SK-N-SH treated with all-trans-retinoic acid at 6 μM for 48 hours (cell line): ENCODE measurements at regions not wholly inside any gene's neighbourhood (a gene's known extent, or its start where the extent isn't known, plus 50 kb on each side); places are given as distances from the start of the nearest gene placed in this dataset.

Experiments used
- ATAC-seq: fragments of 200-7000 bp; cut with Tn5 transposase; 3 replicates; pipeline ENCODE4 v1.9.1; 2020; ENCODE audit warnings: mild to moderate bottlenecking, moderate library complexity
- ARNTL ChIP-seq: fragments of 450-650 bp; formaldehyde crosslinking; IDR thresholded peaks from 2 replicates; pipeline ENCODE4 v1.5.0; 2020; ENCODE audit warnings: low read depth, mild to moderate bottlenecking, moderate library complexity, borderline replicate concordance
- BACH2 ChIP-seq: fragments of 250-450 bp; sonication (Bioruptor Pico); IDR thresholded peaks from 2 replicates; pipeline ENCODE4 v1.9.0; 2021; ENCODE audit warnings: mild to moderate bottlenecking, borderline replicate concordance
- CREB5 ChIP-seq: fragments of 250-450 bp; sonication (Bioruptor Pico); IDR thresholded peaks from 2 replicates; pipeline ENCODE4 v1.5.1; 2020; ENCODE audit warnings: low read depth, mild to moderate bottlenecking, moderate library complexity
- CSDC2 ChIP-seq: fragments of 250-450 bp; sonication (Bioruptor Pico); IDR thresholded peaks from 2 replicates; pipeline ENCODE4 v1.5.0; 2020; ENCODE audit warnings: mild to moderate bottlenecking, moderate library complexity
- CSRNP3 ChIP-seq: fragments of 250-450 bp; sonication (Bioruptor Pico); IDR thresholded peaks from 2 replicates; pipeline ENCODE4 v1.5.1; 2021; ENCODE audit warnings: mild to moderate bottlenecking, moderate library complexity
- ESRRG ChIP-seq: fragments of 250-450 bp; sonication (Bioruptor Pico); IDR thresholded peaks from 2 replicates; pipeline ENCODE4 v1.6.1; 2021; ENCODE audit warnings: mild to moderate bottlenecking
- GLIS3 ChIP-seq: fragments of 250-450 bp; sonication (Bioruptor Pico); IDR thresholded peaks from 2 replicates; pipeline ENCODE4 v1.5.0; 2020; ENCODE audit warnings: mild to moderate bottlenecking, moderate library complexity
- ISL1 ChIP-seq: fragments of 250-450 bp; sonication (Bioruptor Pico); IDR thresholded peaks from 2 replicates; pipeline ENCODE4 v2.1.2; 2022; ENCODE audit warnings: mild to moderate bottlenecking, moderate library complexity
- OSR1 ChIP-seq: fragments of 250-450 bp; sonication (Bioruptor Pico); IDR thresholded peaks from 2 replicates; pipeline ENCODE4 v1.8.0; 2022; ENCODE audit warnings: moderate library complexity, mild to moderate bottlenecking, inconsistent platforms
- POU6F1 ChIP-seq: fragments of 250-450 bp; sonication (Bioruptor Pico); IDR thresholded peaks from 2 replicates; pipeline ENCODE4 v1.8.0; 2021; ENCODE audit warnings: low read depth, mild to moderate bottlenecking, moderate library complexity, borderline replicate concordance
- PPARA ChIP-seq: fragments of 250-450 bp; sonication (Bioruptor Pico); IDR thresholded peaks from 2 replicates; pipeline ENCODE4 v1.5.0; 2020; ENCODE audit warnings: mild to moderate bottlenecking, borderline replicate concordance
- RARB ChIP-seq: fragments of 250-450 bp; sonication (Bioruptor Pico); IDR thresholded peaks from 2 replicates; pipeline ENCODE4 v1.8.0; 2021; ENCODE audit warnings: mild to moderate bottlenecking, moderate library complexity
- SNAI2 ChIP-seq: fragments of 250-450 bp; sonication (Bioruptor Pico); IDR thresholded peaks from 2 replicates; pipeline ENCODE4 v1.5.0; 2020; ENCODE audit warnings: mild to moderate bottlenecking, moderate library complexity
- TCF4 ChIP-seq: fragments of 250-450 bp; sonication (Bioruptor Pico); IDR thresholded peaks from 2 replicates; pipeline ENCODE4 v1.8.0; 2021; ENCODE audit warnings: mild to moderate bottlenecking, moderate library complexity, borderline replicate concordance
- TOX ChIP-seq: fragments of 250-450 bp; sonication (Bioruptor Pico); IDR thresholded peaks from 2 replicates; pipeline ENCODE4 v1.8.0; 2021; ENCODE audit warnings: mild to moderate bottlenecking, moderate library complexity, borderline replicate concordance
- ZC3H10 ChIP-seq: fragments of 250-450 bp; sonication (Bioruptor Pico); IDR thresholded peaks from 2 replicates; pipeline ENCODE4 v1.5.1; 2021; ENCODE audit warnings: mild to moderate bottlenecking, moderate library complexity
- ZFP3 ChIP-seq: fragments of 250-450 bp; sonication (Bioruptor Pico); IDR thresholded peaks from 2 replicates; pipeline ENCODE4 v1.5.0; 2020; ENCODE audit warnings: mild to moderate bottlenecking, moderate library complexity
- ZFP30 ChIP-seq: fragments of 450-650 bp; formaldehyde crosslinking; IDR thresholded peaks from 2 replicates; pipeline ENCODE4 v1.5.0; 2022; ENCODE audit warnings: mild to moderate bottlenecking, moderate library complexity
- ZNF565 ChIP-seq: fragments of 450-650 bp; formaldehyde crosslinking; conservative IDR thresholded peaks from 2 replicates; pipeline ENCODE4 v1.5.0; 2020; ENCODE audit warnings: low read depth, mild to moderate bottlenecking, moderate library complexity
- ZNF70 ChIP-seq: fragments of 450-650 bp; formaldehyde crosslinking; IDR thresholded peaks from 2 replicates; pipeline ENCODE4 v1.5.0; 2020; ENCODE audit warnings: mild to moderate bottlenecking, moderate library complexity
- TF ChIP-seq, protein P1 (sequence below): fragments of 250-450 bp; sonication (Bioruptor Pico); IDR thresholded peaks from 2 replicates; pipeline ENCODE4 v1.5.0; 2020; ENCODE audit warnings: mild to moderate bottlenecking, moderate library complexity
- TF ChIP-seq, protein P2 (sequence below): fragments of 250-450 bp; sonication (Bioruptor Pico); IDR thresholded peaks from 2 replicates; pipeline ENCODE4 v1.8.0; 2020; ENCODE audit warnings: mild to moderate bottlenecking, moderate library complexity, borderline replicate concordance

- TF ChIP-seq BACH2 (CRISPR knock-in tag) (no peak), ZNF565 (no peak), ZC3H10 (CRISPR knock-in tag) (no peak), CREB5 (CRISPR knock-in tag) (no peak), GLIS3 (CRISPR knock-in tag) (no peak), ZFP3 (no peak), ZNF70 (CRISPR knock-in tag) (no peak), POU6F1 (CRISPR knock-in tag) (no peak), SNAI2 (no peak), CSRNP3 (CRISPR knock-in tag) (no peak), ARNTL (no peak), ISL1 (CRISPR knock-in tag) (no peak), ESRRG (CRISPR knock-in tag) (no peak), TOX (CRISPR knock-in tag) (no peak), CSDC2 (CRISPR knock-in tag) (no peak), OSR1 (no peak), TCF4 (CRISPR knock-in tag) (no peak)
- TF ChIP-seq, protein P1, sequence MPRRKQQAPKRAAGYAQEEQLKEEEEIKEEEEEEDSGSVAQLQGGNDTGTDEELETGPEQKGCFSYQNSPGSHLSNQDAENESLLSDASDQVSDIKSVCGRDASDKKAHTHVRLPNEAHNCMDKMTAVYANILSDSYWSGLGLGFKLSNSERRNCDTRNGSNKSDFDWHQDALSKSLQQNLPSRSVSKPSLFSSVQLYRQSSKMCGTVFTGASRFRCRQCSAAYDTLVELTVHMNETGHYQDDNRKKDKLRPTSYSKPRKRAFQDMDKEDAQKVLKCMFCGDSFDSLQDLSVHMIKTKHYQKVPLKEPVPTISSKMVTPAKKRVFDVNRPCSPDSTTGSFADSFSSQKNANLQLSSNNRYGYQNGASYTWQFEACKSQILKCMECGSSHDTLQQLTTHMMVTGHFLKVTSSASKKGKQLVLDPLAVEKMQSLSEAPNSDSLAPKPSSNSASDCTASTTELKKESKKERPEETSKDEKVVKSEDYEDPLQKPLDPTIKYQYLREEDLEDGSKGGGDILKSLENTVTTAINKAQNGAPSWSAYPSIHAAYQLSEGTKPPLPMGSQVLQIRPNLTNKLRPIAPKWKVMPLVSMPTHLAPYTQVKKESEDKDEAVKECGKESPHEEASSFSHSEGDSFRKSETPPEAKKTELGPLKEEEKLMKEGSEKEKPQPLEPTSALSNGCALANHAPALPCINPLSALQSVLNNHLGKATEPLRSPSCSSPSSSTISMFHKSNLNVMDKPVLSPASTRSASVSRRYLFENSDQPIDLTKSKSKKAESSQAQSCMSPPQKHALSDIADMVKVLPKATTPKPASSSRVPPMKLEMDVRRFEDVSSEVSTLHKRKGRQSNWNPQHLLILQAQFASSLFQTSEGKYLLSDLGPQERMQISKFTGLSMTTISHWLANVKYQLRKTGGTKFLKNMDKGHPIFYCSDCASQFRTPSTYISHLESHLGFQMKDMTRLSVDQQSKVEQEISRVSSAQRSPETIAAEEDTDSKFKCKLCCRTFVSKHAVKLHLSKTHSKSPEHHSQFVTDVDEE (CRISPR knock-in tag), result no peak
- no peak for ATAC-seq
Measured at GRCh38 chr5:20654033-20654432, 666.0 kb upstream of the CDH18 start.

- TF ChIP-seq ESRRG (CRISPR knock-in tag) (no peak), OSR1 (no peak), RARB (CRISPR knock-in tag) (no peak), ZFP30 (CRISPR knock-in tag) (no peak), ZFP3 (no peak), ARNTL (no peak), CREB5 (CRISPR knock-in tag) (no peak), ZNF565 (no peak), PPARA (CRISPR knock-in tag) (no peak), ZC3H10 (CRISPR knock-in tag) (no peak), ISL1 (CRISPR knock-in tag) (no peak), TOX (CRISPR knock-in tag) (no peak), CSDC2 (CRISPR knock-in tag) (no peak)
- TF ChIP-seq, protein P2, sequence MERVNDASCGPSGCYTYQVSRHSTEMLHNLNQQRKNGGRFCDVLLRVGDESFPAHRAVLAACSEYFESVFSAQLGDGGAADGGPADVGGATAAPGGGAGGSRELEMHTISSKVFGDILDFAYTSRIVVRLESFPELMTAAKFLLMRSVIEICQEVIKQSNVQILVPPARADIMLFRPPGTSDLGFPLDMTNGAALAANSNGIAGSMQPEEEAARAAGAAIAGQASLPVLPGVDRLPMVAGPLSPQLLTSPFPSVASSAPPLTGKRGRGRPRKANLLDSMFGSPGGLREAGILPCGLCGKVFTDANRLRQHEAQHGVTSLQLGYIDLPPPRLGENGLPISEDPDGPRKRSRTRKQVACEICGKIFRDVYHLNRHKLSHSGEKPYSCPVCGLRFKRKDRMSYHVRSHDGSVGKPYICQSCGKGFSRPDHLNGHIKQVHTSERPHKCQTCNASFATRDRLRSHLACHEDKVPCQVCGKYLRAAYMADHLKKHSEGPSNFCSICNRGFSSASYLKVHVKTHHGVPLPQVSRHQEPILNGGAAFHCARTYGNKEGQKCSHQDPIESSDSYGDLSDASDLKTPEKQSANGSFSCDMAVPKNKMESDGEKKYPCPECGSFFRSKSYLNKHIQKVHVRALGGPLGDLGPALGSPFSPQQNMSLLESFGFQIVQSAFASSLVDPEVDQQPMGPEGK, result no peak
- TF ChIP-seq, protein P1 (CRISPR knock-in tag), result no peak
- no peak for ATAC-seq
Measured at GRCh38 chr5:20649966-20650365, 662.0 kb upstream of the CDH18 start.
